HS-5 (cell line): ENCODE measurements at regions not wholly inside any gene's neighbourhood (a gene's known extent, or its start where the extent isn't known, plus 50 kb on each side); places are given as distances from the start of the nearest gene placed in this dataset.

Experiments used
- DNase-seq: peaks from one replicate; pipeline ENCODE4 v3.0.0-alpha.2; 2012; ENCODE audit warnings: low read depth

DNA sequence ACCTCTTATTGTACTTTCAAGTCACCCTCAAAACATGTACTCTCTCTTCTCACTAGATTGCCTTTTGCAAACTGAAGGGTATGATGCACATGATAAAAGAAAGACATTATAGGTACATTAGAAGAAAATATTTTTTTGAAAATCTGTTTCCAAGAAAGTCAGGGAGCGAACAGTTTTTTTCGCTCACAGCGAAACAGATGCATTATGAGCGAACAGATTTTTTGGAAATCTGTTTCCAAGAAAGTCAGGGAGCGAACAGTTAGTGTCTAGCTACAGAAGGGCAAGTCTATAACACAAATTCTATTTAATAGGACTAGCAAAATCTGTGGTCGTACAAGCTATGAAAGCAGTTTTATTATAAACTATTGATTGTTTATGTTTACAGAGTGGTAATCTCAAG lies 296.2 kb upstream of the ANO3 start:
- no peak for DNase-seq

DNA sequence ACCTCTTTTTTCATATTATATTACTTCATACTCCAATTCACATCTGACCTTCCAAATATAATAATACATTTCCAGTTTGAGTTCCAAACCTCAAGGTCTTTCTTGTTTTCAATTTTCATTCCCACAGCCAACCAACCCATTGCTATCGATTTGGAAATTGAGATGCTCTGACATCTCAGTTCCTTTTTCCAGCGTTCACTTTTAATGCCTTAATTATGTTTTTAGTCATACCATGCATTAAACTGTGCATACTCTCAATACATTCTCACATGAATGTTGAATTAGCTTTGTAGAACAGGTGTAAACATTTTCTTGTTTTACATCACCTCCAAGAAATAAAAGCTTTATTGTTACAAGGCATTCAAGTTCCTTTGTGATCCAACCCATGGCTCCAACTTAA lies 294.2 kb upstream of the ANO3 start:
- DNase-seq = no peak

DNA sequence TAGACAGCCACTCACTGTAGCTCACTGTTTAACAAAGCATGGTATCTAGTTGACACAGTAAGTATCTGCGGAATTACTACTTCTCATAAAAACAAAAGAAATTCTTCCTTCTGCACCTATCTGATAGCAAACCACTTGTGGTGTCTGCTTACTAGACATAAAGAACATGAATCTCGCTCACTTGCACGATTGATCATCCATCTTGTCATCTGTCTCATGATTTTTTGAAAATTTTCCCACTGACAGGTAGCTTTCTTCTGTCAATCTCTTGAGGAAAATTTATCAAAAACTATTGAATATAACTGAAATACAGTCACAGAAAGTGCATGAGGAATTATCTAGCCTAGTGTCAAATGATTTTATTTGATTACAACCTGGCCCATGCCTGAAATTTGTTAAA lies 291.6 kb upstream of the ANO3 start:
- no peak for DNase-seq

DNA sequence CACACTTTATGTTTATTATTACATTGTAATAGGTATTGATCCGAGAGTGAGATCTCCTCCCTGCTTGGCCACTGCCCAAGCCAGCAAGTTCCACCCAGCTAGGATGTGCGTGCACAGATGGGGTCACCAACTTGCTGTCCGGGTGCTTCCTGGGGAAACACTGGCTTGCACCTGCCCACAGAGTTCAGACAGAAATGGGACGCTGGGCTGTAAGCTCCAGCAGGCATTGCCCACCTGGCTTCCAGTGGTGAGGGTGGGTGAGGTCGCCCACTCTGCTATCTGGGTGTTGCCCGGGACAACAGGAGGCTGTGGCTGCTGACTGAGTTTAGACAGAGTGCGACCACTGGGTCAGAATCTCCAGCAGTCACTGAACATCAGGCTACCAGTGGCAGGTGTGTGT lies 289.8 kb upstream of the ANO3 start:
- DNase-seq = no peak

DNA sequence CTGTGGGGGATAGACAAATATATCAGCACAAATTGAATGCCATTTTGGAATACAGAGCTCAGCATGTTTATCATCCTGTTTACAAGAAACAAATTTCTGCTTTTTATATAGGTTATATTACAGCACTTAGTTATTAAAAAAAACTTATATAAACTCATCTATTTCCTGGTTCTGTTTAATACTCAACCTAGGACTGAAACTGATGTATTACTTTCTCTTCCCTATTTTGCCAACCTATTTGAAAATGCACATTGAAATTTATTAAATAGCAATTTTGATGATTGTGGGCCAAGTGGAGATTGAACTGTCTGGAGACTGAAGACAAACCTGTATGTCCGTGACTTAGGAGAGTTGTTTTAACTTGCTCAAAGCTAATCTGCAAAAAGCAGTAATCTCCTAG lies 288.3 kb upstream of the ANO3 start:
- DNase-seq = no peak

DNA sequence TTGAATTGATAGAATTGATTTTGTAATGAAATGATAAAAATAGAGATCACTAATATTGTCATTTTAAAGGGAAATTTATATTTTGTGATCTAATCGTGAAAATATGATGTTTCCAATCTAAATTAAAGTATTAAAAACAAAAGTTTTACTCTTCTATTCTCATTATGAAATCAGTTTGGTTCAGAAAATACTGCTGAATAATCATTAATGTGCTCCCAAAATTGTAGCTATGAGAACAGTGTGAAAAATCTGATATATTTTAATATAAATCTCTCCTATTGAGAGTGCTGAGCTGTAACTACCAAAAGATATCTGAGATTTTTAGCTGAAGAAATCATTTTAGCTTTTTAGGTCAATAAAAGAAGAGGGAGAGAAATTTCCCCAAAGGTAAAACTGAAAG lies 287.5 kb upstream of the ANO3 start:
- DNase-seq = no peak

DNA sequence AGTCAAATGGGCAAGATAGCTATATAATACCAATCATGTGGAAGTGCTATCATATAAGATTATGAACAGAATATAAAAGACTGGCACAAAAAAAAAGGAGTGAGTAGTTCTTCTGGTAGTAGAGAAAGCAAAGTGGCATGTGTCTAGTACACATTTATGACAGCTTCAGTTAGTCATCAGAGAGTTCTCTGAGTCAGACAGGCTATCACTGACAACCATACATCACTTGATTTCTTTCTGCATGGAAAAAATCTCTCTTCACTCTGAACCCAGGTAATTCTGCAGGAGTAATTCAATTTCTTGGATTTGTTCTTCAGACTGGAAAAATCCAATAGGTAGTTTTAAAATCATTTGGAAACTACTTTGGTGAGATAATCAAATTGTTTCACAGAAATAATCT lies 286.8 kb upstream of the ANO3 start:
- DNase-seq = no peak

DNA sequence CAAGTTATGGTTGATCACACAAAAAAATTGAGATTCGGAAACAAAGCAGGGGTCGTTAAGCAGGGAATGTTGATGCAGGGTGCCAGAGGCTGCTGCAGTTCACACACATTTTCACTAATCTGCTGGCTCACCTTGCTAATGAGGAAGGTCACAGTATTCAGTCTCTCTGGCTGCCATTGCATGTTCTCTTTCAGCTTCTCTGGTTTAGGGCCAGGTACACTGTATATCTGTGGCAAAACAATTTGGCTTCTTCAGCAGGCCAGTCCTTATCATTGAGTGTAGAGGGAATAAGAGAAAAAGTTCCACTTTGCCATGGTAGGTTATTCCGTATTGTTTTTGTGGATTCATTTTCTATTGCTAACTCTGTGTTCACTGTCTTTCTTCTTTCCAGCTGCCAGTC lies 283.7 kb upstream of the ANO3 start:
- DNase-seq = no peak

DNA sequence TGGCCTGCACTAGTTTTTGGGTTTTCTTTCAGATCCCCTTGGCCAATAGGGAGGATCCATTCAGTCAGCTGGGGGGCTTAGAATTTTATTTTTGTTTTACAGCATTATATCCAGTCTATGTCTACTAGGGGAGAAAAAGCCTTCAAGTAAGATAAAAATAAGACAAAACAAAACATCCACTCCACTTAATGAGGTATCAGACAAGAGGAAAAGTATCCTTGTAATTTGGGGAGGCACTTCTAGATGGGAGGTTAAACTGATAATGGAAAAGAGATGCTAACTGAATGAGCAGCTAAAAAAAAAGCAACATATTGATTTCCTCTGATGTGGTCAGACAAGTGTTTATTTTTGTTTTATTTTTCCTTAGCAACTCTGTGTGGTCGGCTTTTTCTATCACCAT lies 278.0 kb upstream of the ANO3 start:
- DNase-seq = no peak

DNA sequence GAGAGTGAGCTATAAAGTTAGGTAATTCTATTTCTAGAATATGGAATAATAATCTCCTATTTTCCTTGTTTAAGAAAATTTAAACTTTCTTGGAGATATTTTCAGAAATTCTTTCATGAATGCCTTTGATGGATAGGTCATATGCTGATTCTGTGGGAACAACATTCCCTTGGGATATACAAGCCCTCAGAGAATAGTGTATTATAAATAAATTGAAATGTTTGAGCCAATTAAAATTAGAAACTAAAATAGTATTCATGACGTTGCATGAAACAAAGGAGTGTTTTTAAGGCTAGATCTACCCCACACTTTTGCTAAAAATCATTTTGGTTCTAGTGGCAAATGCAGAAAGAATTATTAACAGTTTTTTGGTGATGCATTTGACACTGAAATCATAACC lies 269.3 kb upstream of the ANO3 start:
- no peak for DNase-seq

DNA sequence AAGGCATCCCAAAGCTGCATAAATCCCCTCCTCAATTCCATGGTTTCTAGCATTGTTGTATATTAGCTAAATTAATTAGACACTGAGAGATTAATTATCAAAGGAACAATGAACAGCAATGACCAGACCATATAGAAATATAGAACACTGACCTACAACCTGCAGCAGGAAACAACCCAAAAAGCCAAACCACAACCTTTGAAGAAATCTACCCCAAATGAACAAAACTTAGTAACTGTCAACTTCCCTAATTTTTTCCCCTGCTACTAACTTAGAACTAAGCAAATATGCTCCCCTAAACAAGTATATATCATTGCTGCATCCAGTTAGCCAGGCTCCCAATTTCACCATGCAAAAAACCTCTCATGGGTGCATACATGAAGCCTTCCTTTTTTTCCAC lies 268.0 kb upstream of the ANO3 start:
- no peak for DNase-seq

DNA sequence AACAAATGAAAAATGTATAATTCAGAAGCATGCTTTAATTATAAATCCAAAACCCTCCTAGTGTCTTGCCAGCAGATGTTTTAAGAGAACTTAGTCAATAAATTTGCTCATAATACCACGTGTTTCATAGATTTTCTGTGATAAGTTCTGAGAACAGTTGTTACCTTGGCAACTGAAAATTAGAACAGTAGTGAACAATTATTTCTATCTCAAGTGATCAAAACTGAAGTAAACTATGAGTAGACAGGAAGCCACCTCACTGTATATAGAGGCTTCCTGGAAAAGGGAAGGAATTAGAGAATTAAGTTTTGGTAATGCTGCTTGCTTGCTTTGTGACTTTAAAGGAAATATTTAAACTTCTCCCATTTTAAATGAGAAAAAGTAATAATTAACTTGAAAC lies 266.0 kb upstream of the ANO3 start:
- no peak for DNase-seq

DNA sequence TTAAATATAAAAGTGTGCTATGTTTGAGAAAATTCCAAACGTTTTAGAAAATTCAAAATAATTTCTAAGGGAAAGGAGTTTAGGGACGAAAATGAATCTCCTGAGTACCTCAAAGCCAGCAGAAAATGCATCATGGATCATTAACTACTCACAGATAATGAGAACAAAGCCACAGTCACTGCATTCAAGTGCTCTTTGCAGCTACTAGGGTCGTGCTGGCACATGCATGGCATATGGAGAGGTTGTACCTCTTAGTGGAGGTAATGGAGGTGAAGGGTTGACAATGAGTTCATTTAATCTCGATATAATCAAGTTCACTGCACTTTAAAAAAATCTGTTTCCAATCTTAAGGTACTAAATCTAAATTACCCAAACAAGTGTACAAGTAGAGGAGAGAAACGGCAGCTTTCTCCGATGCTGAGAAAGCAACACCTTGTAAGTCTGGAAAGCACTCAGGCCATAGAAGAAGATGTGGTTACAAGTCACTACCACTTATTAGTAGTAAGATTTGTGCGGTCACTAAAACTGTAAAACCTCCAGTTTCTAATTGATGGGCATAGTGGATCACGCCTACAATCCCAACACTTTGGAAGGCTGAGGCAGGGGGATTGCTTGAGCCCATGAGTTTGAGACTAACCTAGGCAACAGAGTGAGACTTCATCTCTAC lies 261.1 kb upstream of the ANO3 start:
- no peak for DNase-seq

DNA sequence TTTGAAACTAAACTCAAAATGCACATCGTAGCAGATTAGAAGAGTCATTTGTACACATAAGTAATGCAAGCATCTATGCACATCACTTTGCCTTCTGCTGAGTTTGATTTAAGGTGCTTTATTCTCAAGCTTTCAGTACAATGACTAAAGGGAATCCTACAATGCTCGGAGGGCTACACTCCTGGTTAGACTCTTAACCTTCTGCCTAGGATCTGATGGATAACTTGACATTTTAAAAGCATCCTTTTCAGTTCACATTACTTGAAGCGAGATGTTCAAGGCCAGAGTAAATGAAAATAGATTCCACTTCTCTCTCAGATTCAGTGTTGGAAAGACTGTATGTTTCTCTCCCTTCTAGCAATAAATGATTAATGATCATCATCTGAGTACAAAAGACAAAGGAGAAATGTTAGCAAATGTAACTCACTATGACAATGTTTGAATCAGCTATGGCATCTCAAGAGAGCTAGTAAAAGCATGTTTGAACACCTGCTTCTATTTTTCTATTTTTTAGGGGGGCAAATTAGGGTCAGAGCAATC lies 259.2 kb upstream of the ANO3 start:
- no peak for DNase-seq

DNA sequence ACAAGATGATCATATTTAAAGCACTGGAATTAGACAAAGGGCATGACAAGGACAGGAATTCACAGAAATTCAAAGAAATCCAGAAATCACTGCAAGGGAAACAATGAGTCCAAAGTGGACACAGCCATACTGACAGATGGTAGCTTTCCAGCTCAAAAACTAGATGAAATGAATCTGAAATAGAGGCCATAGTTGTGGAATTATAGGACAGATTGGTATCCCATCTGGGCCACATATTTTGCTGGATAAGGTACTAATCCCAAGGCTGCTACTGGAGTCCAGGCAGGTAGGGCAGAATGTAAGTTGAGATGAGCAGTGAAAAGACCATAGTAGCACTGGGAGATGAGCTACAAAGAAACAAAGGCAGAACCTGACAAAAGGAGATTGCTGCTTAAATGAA lies 258.3 kb upstream of the ANO3 start:
- no peak for DNase-seq

DNA sequence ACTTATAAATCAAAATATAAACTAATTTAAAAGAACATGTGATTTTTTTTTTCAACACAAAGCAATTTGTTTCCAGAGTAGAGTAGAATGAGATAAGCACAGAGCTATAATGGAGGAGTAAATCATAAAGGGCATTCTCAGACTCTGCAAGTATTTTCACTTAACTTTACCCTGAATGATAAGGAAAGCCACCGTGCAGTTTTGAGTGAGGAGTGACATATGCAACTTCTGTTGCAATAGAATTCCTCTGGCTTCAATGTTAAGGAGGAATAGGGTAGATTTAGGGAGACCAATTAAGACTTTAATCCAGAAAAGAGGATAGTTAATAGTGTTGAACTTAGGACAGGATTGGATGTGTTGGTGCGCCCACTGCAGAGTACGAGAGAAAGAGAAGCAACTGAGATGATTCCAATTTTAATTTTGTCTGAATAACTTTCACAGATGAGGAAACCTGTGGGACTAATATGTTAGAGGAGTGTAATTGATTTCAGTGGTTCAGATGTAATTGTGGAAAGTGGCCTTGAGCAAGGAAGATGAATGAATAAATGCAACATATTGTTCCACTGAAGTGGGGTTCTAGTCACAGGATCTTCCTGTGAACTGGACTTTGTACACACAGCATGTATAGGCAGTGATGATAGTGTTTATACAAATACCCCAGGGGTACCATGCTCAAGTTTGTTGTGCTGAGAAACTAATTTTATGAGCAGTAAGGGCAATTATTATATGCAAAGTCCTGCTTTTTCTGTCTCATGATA lies 255.5 kb upstream of the ANO3 start:
- no peak for DNase-seq

DNA sequence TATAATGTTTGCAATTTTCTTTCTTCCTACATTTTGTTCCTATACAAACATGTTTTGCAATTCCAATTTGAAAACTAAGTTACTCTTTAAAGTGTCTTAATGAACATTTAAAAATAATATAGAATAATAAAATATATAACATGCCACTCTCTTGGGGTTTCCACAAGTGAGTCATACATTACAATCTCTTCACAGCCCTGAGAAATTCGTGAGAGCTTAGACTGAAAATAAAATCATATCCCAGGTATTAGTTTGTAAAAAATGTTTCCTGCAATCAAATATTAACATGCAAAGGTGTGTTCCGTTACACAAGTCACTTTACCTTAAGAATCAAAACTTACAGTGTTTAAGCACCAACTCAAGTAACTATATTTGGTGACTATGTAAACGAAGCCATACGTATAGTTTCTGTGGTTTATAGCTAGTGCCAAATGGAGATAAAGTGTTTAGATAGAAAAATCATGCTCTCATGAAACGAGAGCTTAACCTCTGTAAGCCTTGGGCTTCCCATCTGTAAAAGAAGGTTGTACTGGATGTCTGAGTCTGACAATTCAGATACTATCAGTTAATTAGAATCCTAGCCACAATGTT lies 253.6 kb upstream of the ANO3 start:
- DNase-seq = no peak

DNA sequence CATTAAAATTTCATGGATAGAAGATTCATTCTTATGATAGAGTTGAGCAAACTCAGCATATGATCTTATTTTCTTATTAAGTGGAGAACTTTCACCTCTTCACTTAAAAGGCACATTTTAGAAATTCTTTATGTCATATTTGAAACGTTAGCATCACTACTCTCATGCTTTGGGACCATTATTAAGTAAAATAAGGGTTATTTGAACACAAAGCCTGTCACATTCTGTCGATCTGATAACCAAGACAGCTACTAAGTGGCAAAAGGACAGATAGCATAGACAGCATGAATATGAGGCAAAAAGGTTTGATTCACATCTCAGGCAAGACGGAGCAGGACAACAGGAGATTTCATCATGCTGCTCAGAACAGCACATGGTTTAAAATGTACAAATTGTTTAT lies 247.6 kb upstream of the ANO3 start:
- no peak for DNase-seq

DNA sequence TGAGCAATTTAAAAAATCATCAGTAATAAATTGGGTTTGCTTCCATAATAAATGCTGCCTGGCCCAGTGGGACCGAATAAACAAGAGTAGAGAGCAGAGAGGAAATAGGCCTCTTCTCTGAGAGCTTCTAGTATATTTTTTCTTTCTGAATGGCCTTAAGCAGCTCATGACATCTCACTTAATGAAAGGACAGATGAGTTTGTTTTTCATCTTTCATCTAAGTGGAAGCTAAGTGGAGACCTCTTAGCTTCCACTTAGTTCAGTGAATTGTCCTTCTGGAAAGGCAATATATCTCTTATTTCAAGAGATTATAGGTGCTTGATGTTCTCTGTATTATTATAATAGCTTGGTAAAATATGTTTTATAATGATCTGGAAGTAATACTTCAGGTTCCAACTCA lies 245.9 kb upstream of the ANO3 start:
- DNase-seq = no peak

DNA sequence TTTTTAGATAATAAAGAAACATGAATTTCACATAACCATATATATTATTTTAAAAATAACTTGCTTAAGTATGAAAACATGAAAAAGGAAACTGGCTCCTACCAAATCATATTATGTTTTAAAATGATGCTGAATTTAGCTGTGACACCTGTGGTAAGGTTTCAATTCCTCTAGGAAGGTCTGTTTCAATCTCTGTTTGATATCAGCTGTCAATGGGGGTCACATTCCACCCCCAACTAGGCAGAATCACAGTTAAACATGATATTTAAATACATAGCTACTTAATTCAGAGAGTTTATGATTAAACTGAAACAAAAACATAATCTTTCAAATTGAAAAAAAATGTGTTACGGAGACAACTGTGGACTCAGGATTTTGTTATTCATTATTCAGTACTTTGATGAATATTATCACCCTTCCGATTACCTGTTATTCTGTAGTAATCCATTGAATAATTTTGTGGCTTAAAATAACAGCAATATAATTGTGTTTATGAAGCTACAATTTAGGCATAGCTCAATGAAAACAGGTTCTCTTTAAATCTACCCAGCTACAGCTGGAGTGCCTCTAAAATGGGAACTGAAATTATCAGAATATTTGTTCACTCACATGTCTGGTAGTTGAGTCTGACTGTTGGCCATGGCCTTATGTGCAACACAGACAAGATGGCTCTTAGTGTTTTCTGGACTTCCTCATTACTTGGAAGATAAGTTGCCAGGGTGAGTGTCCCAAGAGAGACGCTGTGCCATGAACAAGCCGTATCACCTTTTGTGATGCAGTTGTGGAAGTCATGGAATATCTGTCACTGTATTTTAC lies 244.6 kb upstream of the ANO3 start:
- DNase-seq = no peak

DNA sequence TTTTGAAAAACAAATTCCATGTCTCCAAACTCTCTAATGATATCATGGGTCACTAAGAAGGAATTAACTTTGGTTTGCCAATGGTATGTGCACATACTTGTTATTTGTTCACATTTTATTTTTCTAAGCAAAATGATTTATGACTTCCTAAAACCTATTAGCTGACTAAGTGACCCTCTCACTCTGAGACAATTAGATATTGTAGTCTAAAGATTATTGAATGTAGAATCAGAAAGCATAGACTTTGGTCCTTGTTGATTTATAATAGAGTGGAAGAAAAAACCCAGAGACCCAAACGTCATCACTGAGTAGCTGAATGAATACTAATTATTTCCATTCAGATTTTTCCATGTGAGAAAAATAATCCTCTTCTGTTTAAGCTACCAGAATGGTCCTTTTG lies 243.5 kb upstream of the ANO3 start:
- DNase-seq = no peak

DNA sequence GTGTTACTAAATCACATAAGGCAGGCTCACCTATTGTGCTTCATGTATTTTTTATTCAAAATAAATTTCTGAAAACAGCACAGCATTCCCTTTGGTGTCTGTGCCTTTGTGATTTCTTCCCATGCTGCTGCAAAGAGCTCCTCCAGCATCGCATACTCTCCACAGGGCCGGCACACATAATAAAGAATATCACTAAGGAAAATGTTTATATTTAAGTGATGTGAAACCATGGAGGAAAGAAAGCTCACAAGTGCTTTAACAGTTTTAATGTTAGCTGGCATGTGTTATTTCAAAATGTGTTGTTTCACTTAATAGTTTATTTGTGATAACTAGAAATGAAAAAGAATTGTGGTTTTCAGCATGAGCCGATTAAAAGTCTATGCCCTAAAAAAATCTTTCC lies 241.3 kb upstream of the ANO3 start:
- no peak for DNase-seq

DNA sequence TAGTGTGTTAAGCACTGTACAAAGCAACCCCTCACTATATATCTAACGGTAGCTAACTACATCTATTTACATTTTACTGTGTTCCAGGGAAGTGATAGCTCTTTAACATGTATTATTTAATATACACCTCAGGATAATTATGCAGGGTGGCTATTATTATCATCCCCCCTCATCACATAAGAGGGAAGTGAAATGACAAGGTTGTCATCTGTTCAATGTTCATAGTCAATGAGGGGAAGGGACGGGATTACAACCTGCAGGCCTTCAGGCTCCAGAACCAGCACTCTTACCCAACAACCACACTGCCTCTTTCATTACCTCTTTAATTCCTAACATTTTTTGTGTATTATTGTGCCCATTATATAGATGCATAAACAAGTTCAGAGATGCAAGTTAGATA lies 238.7 kb upstream of the ANO3 start:
- no peak for DNase-seq
